Smooth muscle cell (in vitro differentiated cells): ENCODE measurements at regions not wholly inside any gene's neighbourhood (a gene's known extent, or its start where the extent isn't known, plus 50 kb on each side); places are given as distances from the start of the nearest gene placed in this dataset.

ENCODE experiments used
- DNase-seq: peaks from one replicate; lab custom pipeline; 2025; ENCODE audit not compliant: unreplicated experiment; lab: John Stamatoyannopoulos, UW
- H2AFZ ChIP-seq: fragments of 200-600 bp; sonication (generic); 2 replicates; pipeline ENCODE4 v1.6.0; 2016; ENCODE audit warnings: antibody characterized with exemption, low read depth, mild to moderate bottlenecking
- H3F3A ChIP-seq: fragments of 200-600 bp; sonication (generic); 2 replicates; pipeline ENCODE4 v1.6.0; 2017; ENCODE audit warnings: antibody characterized with exemption, low read depth
- H3K27ac ChIP-seq: fragments of 200-600 bp; sonication (generic); 2 replicates; pipeline ENCODE4 v1.5.1; 2016; ENCODE audit warnings: low read depth, mild to moderate bottlenecking
- H3K27me3 ChIP-seq: fragments of 200-600 bp; sonication (generic); 2 replicates; pipeline ENCODE4 v1.6.1; 2016; ENCODE audit warnings: low read depth, mild to moderate bottlenecking
- H3K36me3 ChIP-seq: fragments of 200-600 bp; sonication (generic); 2 replicates; pipeline ENCODE4 v1.5.1; 2016; ENCODE audit warnings: low read depth
- H3K4me1 ChIP-seq: fragments of 200-600 bp; sonication (generic); 2 replicates; pipeline ENCODE4 v1.5.1; 2016; ENCODE audit warnings: low read depth
- H3K4me2 ChIP-seq: fragments of 200-600 bp; sonication (generic); 2 replicates; pipeline ENCODE4 v1.6.0; 2016; ENCODE audit warnings: mild to moderate bottlenecking
- H3K4me3 ChIP-seq: fragments of 200-600 bp; sonication (generic); 2 replicates; pipeline ENCODE4 v1.5.1; 2016; ENCODE audit warnings: mild to moderate bottlenecking
- H3K79me2 ChIP-seq: fragments of 200-600 bp; sonication (generic); 2 replicates; pipeline ENCODE4 v1.6.0; 2016; ENCODE audit warnings: low read depth, mild to moderate bottlenecking
- H3K9ac ChIP-seq: fragments of 200-600 bp; sonication (generic); 2 replicates; pipeline ENCODE4 v1.6.0; 2016; ENCODE audit warnings: low read depth
- H3K9me3 ChIP-seq: fragments of 200-600 bp; sonication (generic); replicated peaks from 2 replicates; pipeline ENCODE4 v1.5.1; 2016; ENCODE audit warnings: low read depth
- H4K20me1 ChIP-seq: fragments of 200-600 bp; sonication (generic); 2 replicates; pipeline ENCODE4 v1.6.0; 2016; ENCODE audit warnings: low read depth
- CTCF ChIP-seq: fragments of 200-600 bp; sonication (generic); IDR thresholded peaks from 2 replicates; pipeline ENCODE4 v1.5.1; 2017; ENCODE audit warnings: borderline replicate concordance, mild to moderate bottlenecking, antibody characterized with exemption; ENCODE audit not compliant: insufficient read depth, poor library complexity, severe bottlenecking
- WGBS: methylation state at CpG from one replicate; pipeline ENCODE4 v1.1.7; 2016; ENCODE audit warnings: low lambda C conversion rate; 5-methylcytosine and 5-hydroxymethylcytosine counted together

DNA sequence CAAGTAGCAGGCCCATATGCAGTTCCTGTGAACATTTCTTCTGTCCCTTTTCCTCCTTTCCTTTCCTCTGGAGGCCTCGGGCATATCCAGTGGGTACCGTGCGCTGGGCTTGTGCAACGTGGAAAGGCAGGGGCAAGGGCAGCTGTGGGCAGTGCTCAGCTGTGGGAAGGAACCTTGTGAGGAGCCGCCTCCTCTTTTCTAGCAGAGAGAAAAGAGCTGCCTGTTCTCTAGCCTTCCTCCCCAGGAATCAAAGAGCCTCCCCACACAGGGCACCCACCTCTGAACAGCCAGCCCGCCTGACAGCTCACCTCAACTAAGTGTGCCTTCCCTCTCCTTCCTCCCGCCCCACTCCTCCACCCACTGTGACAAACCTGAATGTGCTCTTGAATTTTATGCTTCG, 143.3 kb upstream of the HDDC2 start:
- Histone ChIP-seq H4K20me1 (no peaks in the 10 kb centered on the region), H3F3A (no peaks in the 10 kb centered on the region), H3K4me1 (peaks cover 6% of the 10 kb centered on the region), H3K9ac (no peak overlapping the region), H3K79me2 (no peaks in the 10 kb centered on the region), H2AFZ (peak overlapping the region; percentile 82), H3K27me3 (no peaks in the 10 kb centered on the region), H3K4me3 (no peak overlapping the region), H3K9me3 (no peaks in the 10 kb centered on the region), H3K4me2 (no peak overlapping the region), H3K36me3 (no peaks in the 10 kb centered on the region), H3K27ac (peak overlapping the region; percentile 57)
- DNase-seq: no peak
- no peak for TF ChIP-seq CTCF
- 90% methylated on average over 8 of the region's 8 CpGs for WGBS

GRCh38 chr6:125446011-125446410, 144.2 kb upstream of the HDDC2 start:
- H3K36me3 ChIP-seq: no peaks in the 10 kb centered on the region
- no peak for DNase-seq
- H2AFZ ChIP-seq: no peak overlapping the region
- no peak overlapping the region for H3K27ac ChIP-seq
- H3K4me2 ChIP-seq: no peak overlapping the region
- no peak overlapping the region for H3K9ac ChIP-seq
- H3K27me3 ChIP-seq: no peaks in the 10 kb centered on the region
- H3K9me3 ChIP-seq: no peaks in the 10 kb centered on the region
- no peaks in the 10 kb centered on the region for H4K20me1 ChIP-seq
- 93% methylated on average over 5 of the region's 5 CpGs for WGBS
- H3K79me2 ChIP-seq: no peaks in the 10 kb centered on the region
- no peak overlapping the region for H3K4me3 ChIP-seq
- no peak for TF ChIP-seq CTCF
- H3K4me1 ChIP-seq: peaks cover 6% of the 10 kb centered on the region
- no peaks in the 10 kb centered on the region for H3F3A ChIP-seq

- DNase-seq: no peak
- Histone ChIP-seq H3K36me3 (no peaks in the 10 kb centered on the region), H3F3A (no peaks in the 10 kb centered on the region), H3K27me3 (no peaks in the 10 kb centered on the region), H3K9ac (no peak overlapping the region), H3K27ac (peak overlapping the region; percentile 67), H3K4me3 (no peak overlapping the region), H3K79me2 (no peaks in the 10 kb centered on the region), H3K4me2 (peak overlapping the region; percentile 2), H3K4me1 (no peaks in the 10 kb centered on the region), H2AFZ (peak overlapping the region; percentile 6), H3K9me3 (no peaks in the 10 kb centered on the region), H4K20me1 (no peaks in the 10 kb centered on the region)
- TF ChIP-seq CTCF: no peak
- 19% methylated on average over 2 of the region's 2 CpGs for WGBS
Observed at GRCh38 chr6:125451750-125452149, 150.0 kb upstream of the HDDC2 start.

DNA sequence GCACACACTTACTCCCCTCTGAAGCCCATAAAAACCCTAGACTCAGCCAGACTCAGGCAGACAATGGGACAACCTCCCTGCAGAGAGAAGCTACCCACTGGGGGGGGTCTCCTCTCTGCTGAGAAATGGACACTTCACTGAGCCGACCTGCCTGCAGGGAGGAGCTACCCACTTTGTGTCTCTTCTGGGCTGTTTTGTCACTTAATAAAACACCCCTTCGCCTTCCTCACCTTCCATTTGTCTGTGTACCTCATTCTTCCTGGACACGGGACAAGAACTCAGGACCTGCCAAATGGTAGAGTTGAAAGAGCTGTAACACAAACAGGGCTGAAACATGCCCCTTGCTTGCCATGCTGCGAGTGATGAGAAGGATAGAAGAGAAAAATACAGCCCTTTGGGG, 151.7 kb upstream of the HDDC2 start:
- H3F3A ChIP-seq: no peaks in the 10 kb centered on the region
- H3K4me1 ChIP-seq: no peaks in the 10 kb centered on the region
- H3K79me2 ChIP-seq: no peaks in the 10 kb centered on the region
- no peak for DNase-seq
- no peak overlapping the region for H3K4me2 ChIP-seq
- H2AFZ ChIP-seq: no peak overlapping the region
- whole genome bisulfite sequencing: 72% methylated on average over 4 of the region's 4 CpGs
- no peaks in the 10 kb centered on the region for H3K36me3 ChIP-seq
- no peaks in the 10 kb centered on the region for H3K27me3 ChIP-seq
- no peak overlapping the region for H3K27ac ChIP-seq
- no peak overlapping the region for H3K9ac ChIP-seq
- no peaks in the 10 kb centered on the region for H4K20me1 ChIP-seq
- H3K4me3 ChIP-seq: no peak overlapping the region
- H3K9me3 ChIP-seq: no peaks in the 10 kb centered on the region
- no peak for TF ChIP-seq CTCF
